Right lobe of liver (tissue), 6 donors: ENCODE measurements at regions not wholly inside any gene's neighbourhood (a gene's known extent, or its start where the extent isn't known, plus 50 kb on each side); places are given as distances from the start of the nearest gene placed in this dataset.

Source experiments
- ATAC-seq, 4 donors: fragments of 200-7000 bp; cut with Tn5 transposase; one replicate each; pipeline ENCODE4 v1.9.1; 2020; ENCODE audit warnings: mild to moderate bottlenecking in 4 of 4, moderate library complexity in 4 of 4
- DNase-seq, 3 donors: peaks; one replicate each; pipeline ENCODE4 v3.0.0-alpha.2; 2020
- H3K27ac ChIP-seq, 3 donors: fragments of 200-600 bp; one replicate each; pipeline ENCODE4 v1.8.0; 2022
- H3K27me3 ChIP-seq, 2 donors: fragments of 200-600 bp; one replicate each; pipeline ENCODE4 v1.8.0; 2022
- H3K36me3 ChIP-seq, 4 donors: fragments of 200-600 bp; sonication (generic) in 1 of 4; one replicate each; pipeline versions ENCODE4 v1.5.1 to v1.8.0; 2017 to 2022; ENCODE audit warnings: control low read depth in 1 of 4
- H3K4me1 ChIP-seq, 4 donors: fragments of 200-600 bp; sonication (generic) in 1 of 4; one replicate each; pipeline versions ENCODE4 v1.5.1 to v1.8.0; 2017 to 2022; ENCODE audit warnings: control low read depth in 1 of 4
- H3K4me3 ChIP-seq, 3 donors: fragments of 200-600 bp; one replicate each; pipeline ENCODE4 v1.8.0; 2022
- H3K9me3 ChIP-seq, 4 donors: fragments of 200-600 bp; sonication (generic) in 1 of 4; one replicate each; pipeline versions ENCODE4 v1.5.1 to v1.8.0; 2017 to 2022; ENCODE audit warnings: control low read depth in 1 of 4
- CTCF ChIP-seq, 4 donors: fragments of 200-600 bp in 3 of 4; fragments of 450-650 bp in 1 of 4; IDR thresholded peaks; one replicate each; pipeline versions ENCODE4 v1.5.1 to v1.8.0; 2016 to 2022; ENCODE audit warnings: antibody characterized with exemption in 4 of 4, mild to moderate bottlenecking in 2 of 4
- POLR2A ChIP-seq: fragments of 450-650 bp; IDR thresholded peaks from one replicate; pipeline ENCODE4 v1.6.1; 2017; ENCODE audit warnings: antibody characterized with exemption, mild to moderate bottlenecking
- WGBS: methylation state at CpG from one replicate; pipeline ENCODE4 v1.1.6; 2018; ENCODE audit warnings: low coverage, low lambda C conversion rate; ENCODE audit not compliant: insufficient coverage; ENCODE audit errors: missing lambda C conversion rate; 5-methylcytosine and 5-hydroxymethylcytosine counted together
- intact Hi-C, 2 donors: fragments of 100-400 bp; cut with DNase I; formaldehyde crosslinking; loops; one replicate each; pipeline versions ENCODE4 v1.11.2 to v1.14.1; 2022
- donor health status: DM: no; HTN: yes; CAD: no.
- donor health status: DM: no; HTN: no; CAD: no.
- donor health status: DM: no; HTN: no; CAD: no.
- donor health status: DM: no; HTN: yes; CAD: no.
- donor health status: DM: no; HTN: yes; CAD: no.

- WGBS, result 78% methylated on average over 7 of the region's 7 CpGs
- H3K27me3 ChIP-seq, result no peaks in the 10 kb centered on the region
- H3K4me3 ChIP-seq, result no peak overlapping the region
- intact Hi-C loops, result no loop called here
- TF ChIP-seq CTCF (IDR thresholded peaks at IDR 0.05), result no peak
- no peak for TF ChIP-seq POLR2A
- ATAC-seq (peak; percentile 28 to 73 (median 38)), DNase-seq (peak in 1 of 3 donors; percentile 27)
- no peaks in the 10 kb centered on the region for H3K36me3 ChIP-seq
- peaks cover 0 to 8% (median 3%) of the 10 kb centered on the region in 4 donors for H3K4me1 ChIP-seq
- peak overlapping the region in 1 of 3 donors; percentile 4 for H3K27ac ChIP-seq
- H3K9me3 ChIP-seq, result no peaks in the 10 kb centered on the region
Observed at GRCh38 chr14:73800970-73801515, 50.6 kb upstream of the PTGR2 start.

- intact Hi-C loops, result no loop called here
- no peak overlapping the region for H3K4me3 ChIP-seq
- H3K9me3 ChIP-seq, result no peaks in the 10 kb centered on the region
- TF ChIP-seq POLR2A (no peak), CTCF (IDR thresholded peaks at IDR 0.05) (no peak)
- H3K36me3 ChIP-seq, result no peaks in the 10 kb centered on the region
- no peak overlapping the region for H3K27ac ChIP-seq
- H3K4me1 ChIP-seq, result peaks cover 0 to 29% (median 11%) of the 10 kb centered on the region in 4 donors
- no peak for ATAC-seq
- no peak for DNase-seq
- H3K27me3 ChIP-seq, result no peaks in the 10 kb centered on the region
- 88% methylated on average over 4 of the region's 4 CpGs for WGBS
Observed at GRCh38 chr14:73797543-73798265, 53.9 kb upstream of the PTGR2 start.

- intact Hi-C loops, result no loop called here
- ATAC-seq (no peak), DNase-seq (peak in 1 of 3 donors; percentile 8)
Observed at GRCh38 chr14:73796893-73797542, 54.6 kb upstream of the PTGR2 start.

GRCh38 chr14:73796415-73796814, 55.2 kb upstream of the PTGR2 start:
- no peaks in the 10 kb centered on the region for H3K36me3 ChIP-seq
- H3K9me3 ChIP-seq, result no peaks in the 10 kb centered on the region
- WGBS, result 24% methylated on average over 2 of the region's 2 CpGs
- intact Hi-C loops, result no loop called here
- TF ChIP-seq CTCF (IDR thresholded peaks at IDR 0.05) (no peak), POLR2A (no peak)
- H3K27ac ChIP-seq, result peak overlapping the region in 1 of 3 donors; percentile 15
- H3K4me1 ChIP-seq, result peaks cover 0 to 29% (median 11%) of the 10 kb centered on the region in 4 donors
- no peak for DNase-seq
- H3K27me3 ChIP-seq, result no peaks in the 10 kb centered on the region
- no peak overlapping the region for H3K4me3 ChIP-seq
- peak in 1 of 4 donors; percentile 46 for ATAC-seq

More at GRCh38 chr14:73796893-73797542, 54.6 kb upstream of the PTGR2 start:
- Histone ChIP-seq H3K36me3 (no peaks in the 10 kb centered on the region), H3K27me3 (no peaks in the 10 kb centered on the region), H3K27ac (no peak overlapping the region), H3K4me1 (peaks cover 0 to 29% (median 11%) of the 10 kb centered on the region in 4 donors), H3K9me3 (no peaks in the 10 kb centered on the region), H3K4me3 (no peak overlapping the region)
- 100% methylated on average over 4 of the region's 4 CpGs for WGBS
- TF ChIP-seq POLR2A (no peak), CTCF (IDR thresholded peaks at IDR 0.05) (no peak)
